ENCODE measurements at regions not wholly inside any gene's neighbourhood (a gene's known extent, or its start where the extent isn't known, plus 50 kb on each side); places are given as distances from the start of the nearest gene placed in this dataset.

- intact Hi-C loops (cut with micrococcal nuclease; ENCODE audit: unreplicated experiment): no loop called here
- H3K4me2 ChIP-seq (ENCODE audit: low read length): no peak overlapping the region
- no peak for TF ChIP-seq EZH2phosphoT487 (IDR thresholded peaks at IDR 0.05; ENCODE audit: borderline replicate concordance, low read depth, low read length)
- TF ChIP-seq CTCF (conservative IDR thresholded peaks at IDR 0.05; ENCODE audit: low read length): no peak
Observed at GRCh38 chr20:58162986-58163385, 65.5 kb downstream of the ANKRD60 start.

DNA sequence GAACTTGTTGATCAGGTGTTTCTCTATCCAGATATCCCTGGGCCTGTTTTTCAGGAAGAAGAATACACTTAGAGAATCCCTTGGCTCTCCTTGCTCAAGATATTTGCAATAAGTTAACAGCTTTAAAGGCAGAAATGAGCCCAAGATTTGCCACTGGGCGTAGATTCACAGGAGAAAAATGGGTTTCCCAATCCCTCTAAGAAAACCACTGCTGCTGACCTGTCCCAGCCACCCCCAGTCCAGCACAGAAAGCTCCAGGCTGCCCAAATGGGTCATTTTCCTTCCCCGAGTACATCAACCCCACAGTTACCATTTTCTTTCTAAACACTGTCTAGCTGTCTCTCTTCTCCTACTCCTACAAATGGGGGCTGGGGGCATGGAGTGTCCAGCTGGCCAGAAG lies 67.3 kb downstream of the ANKRD60 start:
- Histone ChIP-seq H3K9me3 (ENCODE audit: low read length) (no peaks in the 10 kb centered on the region), H3K4me1 (ENCODE audit: insufficient read depth, low read length, poor library complexity, severe bottlenecking) (no peaks in the 10 kb centered on the region), H3K9me2 (ENCODE audit: insufficient read depth, low read length) (no peaks in the 10 kb centered on the region), H2AFZ (ENCODE audit: low read length) (no peak overlapping the region), H3K4me3 (ENCODE audit: low read depth, low read length, poor library complexity, severe bottlenecking) (no peak overlapping the region), H3K36me3 (ENCODE audit: insufficient read depth, low read length) (no peaks in the 10 kb centered on the region), H3K4me2 (ENCODE audit: low read length) (no peak overlapping the region), H3K27ac (ENCODE audit: low read depth, low read length, poor library complexity, severe bottlenecking) (no peak overlapping the region), H4K20me1 (ENCODE audit: insufficient read depth, low read length) (no peaks in the 10 kb centered on the region), H3K79me2 (ENCODE audit: insufficient read depth, low read depth, low read length) (no peaks in the 10 kb centered on the region)
- DNase-seq (ENCODE audit: low spot score): no peak
- no peak for TF ChIP-seq EZH2phosphoT487 (IDR thresholded peaks at IDR 0.05; ENCODE audit: borderline replicate concordance, low read depth, low read length)
- no peak for TF ChIP-seq CTCF (conservative IDR thresholded peaks at IDR 0.05; ENCODE audit: low read length)
- intact Hi-C loops (cut with micrococcal nuclease; ENCODE audit: unreplicated experiment): no loop called here
- CTCF ChIA-PET (ENCODE audit: unreplicated experiment): no interaction called here
- POLR2A ChIA-PET: no interaction called here
- BruUV-seq (replicated peaks): no TSS peak

More at GRCh38 chr20:58162986-58163385, 65.5 kb downstream of the ANKRD60 start:
- no TSS peak for BruUV-seq (replicated peaks)
- no peak for DNase-seq (ENCODE audit: low spot score)
- no peaks in the 10 kb centered on the region for H3K79me2 ChIP-seq (ENCODE audit: insufficient read depth, low read depth, low read length)
- ChIA-PET POLR2A (no interaction called here), CTCF (ENCODE audit: unreplicated experiment) (no interaction called here)
- H3K9me3 ChIP-seq (ENCODE audit: low read length): no peaks in the 10 kb centered on the region
- H3K36me3 ChIP-seq (ENCODE audit: insufficient read depth, low read length): no peaks in the 10 kb centered on the region
- H3K9me2 ChIP-seq (ENCODE audit: insufficient read depth, low read length): no peaks in the 10 kb centered on the region
- H2AFZ ChIP-seq (ENCODE audit: low read length): no peak overlapping the region
- no peak overlapping the region for H3K27ac ChIP-seq (ENCODE audit: low read depth, low read length, poor library complexity, severe bottlenecking)
- H3K4me1 ChIP-seq (ENCODE audit: insufficient read depth, low read length, poor library complexity, severe bottlenecking): no peaks in the 10 kb centered on the region
- no peaks in the 10 kb centered on the region for H4K20me1 ChIP-seq (ENCODE audit: insufficient read depth, low read length)
- no peak overlapping the region for H3K4me3 ChIP-seq (ENCODE audit: low read depth, low read length, poor library complexity, severe bottlenecking)

- TF ChIP-seq CTCF (conservative IDR thresholded peaks at IDR 0.05; ENCODE audit: low read length) (no peak), EZH2phosphoT487 (IDR thresholded peaks at IDR 0.05; ENCODE audit: borderline replicate concordance, low read depth, low read length) (no peak)
- ChIA-PET POLR2A (no interaction called here), CTCF (ENCODE audit: unreplicated experiment) (no interaction called here)
- Histone ChIP-seq H3K36me3 (ENCODE audit: insufficient read depth, low read length) (no peaks in the 10 kb centered on the region), H2AFZ (ENCODE audit: low read length) (no peak overlapping the region), H4K20me1 (ENCODE audit: insufficient read depth, low read length) (no peaks in the 10 kb centered on the region), H3K9me2 (ENCODE audit: insufficient read depth, low read length) (no peaks in the 10 kb centered on the region), H3K27ac (ENCODE audit: low read depth, low read length, poor library complexity, severe bottlenecking) (no peak overlapping the region), H3K4me1 (ENCODE audit: insufficient read depth, low read length, poor library complexity, severe bottlenecking) (no peaks in the 10 kb centered on the region), H3K4me3 (ENCODE audit: low read depth, low read length, poor library complexity, severe bottlenecking) (no peak overlapping the region), H3K79me2 (ENCODE audit: insufficient read depth, low read depth, low read length) (no peaks in the 10 kb centered on the region), H3K4me2 (ENCODE audit: low read length) (no peak overlapping the region), H3K9me3 (ENCODE audit: low read length) (no peaks in the 10 kb centered on the region)
- DNase-seq (ENCODE audit: low spot score): no peak
- BruUV-seq (replicated peaks): no TSS peak
- intact Hi-C loops (cut with micrococcal nuclease; ENCODE audit: unreplicated experiment): no loop called here
Observed at GRCh38 chr20:58160451-58161061, 67.9 kb downstream of the ANKRD60 start.

Data from OCI-LY7 (cell line).